Tibial nerve (tissue), 4 donors: ENCODE measurements at regions not wholly inside any gene's neighbourhood (a gene's known extent, or its start where the extent isn't known, plus 50 kb on each side); places are given as distances from the start of the nearest gene placed in this dataset.

Experiments used
- CTCF ChIP-seq, 5 experiments: fragments of 200-600 bp in 3 of 5; fragments of 450-650 bp in 2 of 5; sonication (generic) in 3 of 5; IDR thresholded peaks; one replicate each; pipeline ENCODE4 v1.5.1; 2016 to 2019; ENCODE audit warnings: antibody characterized with exemption in 5 of 5, mild to moderate bottlenecking in 3 of 5, moderate library complexity in 2 of 5
- EP300 ChIP-seq, 2 donors: sonication (generic); formaldehyde crosslinking; IDR thresholded peaks; one replicate each; pipeline ENCODE4 v1.6.1; 2017; ENCODE audit warnings: antibody characterized with exemption in 2 of 2, mild to moderate bottlenecking in 1 of 2
- POLR2A ChIP-seq, 2 donors: fragments of 450-650 bp; IDR thresholded peaks; one replicate each; pipeline ENCODE4 v1.6.1; 2017; ENCODE audit warnings: antibody characterized with exemption in 2 of 2, mild to moderate bottlenecking in 2 of 2, moderate library complexity in 2 of 2

GRCh38 chr22:34743110-34743751 lies 322.7 kb upstream of the ISX start:
- TF ChIP-seq CTCF (IDR thresholded peaks at IDR 0.05) (no peak), POLR2A (IDR thresholded peaks at IDR 0.05) (no peak), EP300 (IDR thresholded peaks at IDR 0.05) (no peak)
